Activated T-cell treated with anti-CD3 and anti-CD28 coated beads for 24 hours (primary cell): ENCODE measurements at regions not wholly inside any gene's neighbourhood (a gene's known extent, or its start where the extent isn't known, plus 50 kb on each side); places are given as distances from the start of the nearest gene placed in this dataset.

Experiments used
- DNase-seq: peaks from one replicate; pipeline ENCODE4 v3.0.0-alpha.2; 2020; ENCODE audit warnings: low read depth

DNA sequence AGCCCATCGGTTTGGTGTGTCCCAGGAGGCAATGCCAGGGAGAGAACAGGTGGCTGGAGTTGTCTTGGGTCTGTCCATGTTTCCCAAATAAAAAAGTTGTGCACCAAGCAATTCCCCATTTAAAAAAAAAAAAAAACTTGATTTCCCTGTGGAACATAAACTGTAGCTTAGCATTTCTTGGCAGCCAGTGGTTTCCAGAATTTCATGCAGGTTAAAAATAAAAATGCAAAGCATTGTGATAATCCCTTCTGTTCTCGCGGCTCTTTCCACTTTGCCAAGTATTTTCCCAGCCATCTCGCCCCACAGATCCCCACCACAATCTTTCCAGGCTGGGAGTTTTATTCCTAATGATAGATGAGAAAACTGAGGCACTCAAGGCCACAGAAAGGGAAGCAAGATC lies 51.4 kb upstream of the MSX1 start:
- DNase-seq, result no peak

DNA sequence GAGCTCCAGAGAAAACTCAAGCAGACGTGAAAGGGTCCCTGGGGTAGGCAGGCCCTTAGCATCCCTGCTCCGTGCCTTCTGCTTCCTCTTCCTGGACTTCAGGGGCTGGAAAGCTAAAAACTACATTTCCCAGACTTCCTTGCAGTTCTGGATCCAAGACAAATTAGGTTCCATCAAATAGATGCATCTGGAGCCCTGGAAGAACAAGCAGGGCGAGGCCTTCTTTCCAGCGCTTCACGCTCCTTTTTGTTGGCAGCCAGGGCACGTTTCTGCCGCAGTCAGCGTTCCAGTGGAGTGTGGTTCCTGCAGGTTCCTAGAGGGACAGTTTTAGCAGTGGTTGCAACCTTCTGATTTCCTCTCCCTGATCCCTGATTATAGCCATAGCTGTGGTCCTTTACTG lies 53.6 kb upstream of the MSX1 start:
- DNase-seq, result no peak

DNA sequence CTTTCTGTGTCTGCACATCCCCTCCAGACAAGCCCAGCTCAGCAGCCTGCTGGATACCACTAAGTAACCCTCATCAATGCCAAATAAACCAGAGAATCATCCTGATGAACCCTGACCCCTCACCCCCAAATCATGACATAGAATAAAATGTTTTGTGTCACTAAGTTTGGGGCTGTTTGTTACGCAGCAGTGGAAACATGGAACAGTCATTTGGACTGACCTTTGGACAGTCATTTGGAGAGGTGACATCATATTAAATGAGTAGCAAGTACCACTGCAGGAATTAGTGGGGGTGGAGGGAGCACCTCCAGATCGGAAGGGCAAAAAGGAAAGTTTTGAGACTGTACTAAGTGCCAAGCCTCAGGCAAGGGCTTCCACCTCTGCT lies 55.6 kb upstream of the MSX1 start:
- DNase-seq, result no peak

DNA sequence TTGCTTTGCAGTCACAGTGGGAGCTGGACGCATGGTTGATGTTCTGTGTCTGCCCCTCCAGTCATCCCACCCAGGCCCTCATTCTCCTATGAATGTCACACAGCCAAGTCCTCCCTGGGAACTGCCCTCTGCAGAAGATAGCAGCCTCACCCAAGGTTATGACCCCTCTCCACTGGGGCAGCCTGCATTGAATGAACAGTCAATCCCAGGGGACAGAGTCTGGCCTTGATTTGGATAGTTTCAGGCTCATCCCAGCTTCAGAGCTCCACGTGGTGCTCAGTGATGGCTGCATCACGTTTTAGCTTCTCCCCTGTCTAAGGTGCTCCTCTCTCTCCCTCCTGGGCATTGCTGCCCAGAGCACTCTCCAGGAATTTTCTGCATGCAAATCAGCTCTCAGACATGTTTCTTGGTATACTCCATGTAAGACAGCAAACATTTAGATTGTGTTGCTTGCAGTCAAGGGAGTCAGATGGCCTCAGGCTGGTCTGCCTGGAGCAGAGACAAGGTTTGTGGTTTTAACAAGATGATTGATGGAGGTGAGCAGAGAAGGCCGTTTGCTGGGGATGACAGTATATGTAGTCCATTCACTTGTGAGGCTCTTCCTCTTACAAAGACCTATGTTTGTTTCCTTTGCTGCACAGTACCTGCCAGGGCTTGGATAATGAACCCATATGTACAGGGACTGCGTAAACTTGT lies 56.1 kb upstream of the MSX1 start:
- no peak for DNase-seq

DNA sequence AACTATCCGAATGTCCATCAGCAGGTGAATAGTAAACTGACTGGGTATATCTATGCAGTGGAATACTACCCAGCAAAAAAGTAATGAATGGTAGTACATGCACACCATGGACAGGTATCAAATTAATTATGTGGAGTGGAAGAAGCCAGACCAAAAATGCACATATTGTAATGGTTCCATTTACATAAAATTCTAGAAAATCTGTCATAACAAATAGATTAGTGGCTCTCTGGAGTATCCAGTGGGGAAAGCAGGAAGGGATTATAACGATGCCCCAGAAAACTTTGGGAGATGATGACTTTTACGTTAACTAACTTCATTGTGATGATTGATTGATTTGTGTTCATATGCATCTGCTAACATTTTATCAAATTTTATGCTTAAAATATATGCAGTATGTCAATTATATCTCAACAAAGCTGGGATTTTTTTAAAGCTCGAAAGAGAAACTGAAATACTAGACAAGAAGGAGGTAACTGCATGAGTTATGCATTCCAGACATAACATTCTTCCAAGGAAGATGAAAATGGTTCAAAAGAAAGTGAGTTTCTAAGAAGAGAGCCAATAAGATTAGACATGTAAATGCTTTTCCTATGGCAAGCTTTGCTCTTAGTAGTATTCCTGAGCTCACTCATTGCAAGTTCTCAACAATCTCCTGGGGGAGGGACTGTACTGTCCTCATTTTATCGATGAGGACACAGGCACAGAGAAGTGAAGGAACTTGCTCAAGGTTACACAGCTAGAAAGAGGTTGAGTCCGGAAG lies 58.6 kb upstream of the MSX1 start:
- no peak for DNase-seq

DNA sequence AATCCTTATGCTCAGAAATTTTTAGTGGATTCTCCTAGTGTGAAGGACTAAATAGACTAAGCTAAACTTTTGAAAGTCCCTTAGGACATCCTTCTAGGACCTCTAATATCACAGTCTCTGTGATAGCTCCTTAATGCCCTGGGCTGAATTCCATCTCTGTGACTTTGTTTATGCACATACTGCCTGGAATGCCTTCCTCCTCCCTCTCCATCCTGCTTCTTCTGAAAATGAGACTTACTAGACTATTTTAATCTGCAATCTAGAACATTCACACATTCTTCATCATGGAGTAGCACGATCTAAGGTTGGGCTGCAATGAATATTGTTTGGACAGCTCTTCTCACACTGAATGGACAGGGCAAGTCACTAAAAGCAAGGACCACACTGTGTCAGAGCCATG lies 65.0 kb upstream of the MSX1 start:
- no peak for DNase-seq

DNA sequence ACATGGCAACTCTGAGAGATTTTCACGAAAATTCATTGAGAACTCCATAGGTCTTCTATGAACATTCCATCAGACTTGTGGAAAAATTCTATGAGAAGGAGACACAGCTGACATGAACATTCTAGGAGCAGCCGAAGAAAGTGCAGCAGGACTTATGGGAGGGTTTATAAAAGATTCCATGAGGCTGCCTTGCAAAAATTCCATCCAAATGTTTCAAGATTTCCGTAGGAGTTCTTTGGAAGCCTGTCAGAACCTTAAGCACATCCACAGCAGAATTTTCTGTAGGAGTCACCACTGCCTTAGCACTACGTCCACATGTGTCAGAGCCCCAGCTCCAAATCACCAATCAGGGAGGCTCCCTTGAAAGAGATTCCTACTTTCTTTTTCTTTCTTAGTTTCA lies 67.0 kb upstream of the MSX1 start:
- no peak for DNase-seq

DNA sequence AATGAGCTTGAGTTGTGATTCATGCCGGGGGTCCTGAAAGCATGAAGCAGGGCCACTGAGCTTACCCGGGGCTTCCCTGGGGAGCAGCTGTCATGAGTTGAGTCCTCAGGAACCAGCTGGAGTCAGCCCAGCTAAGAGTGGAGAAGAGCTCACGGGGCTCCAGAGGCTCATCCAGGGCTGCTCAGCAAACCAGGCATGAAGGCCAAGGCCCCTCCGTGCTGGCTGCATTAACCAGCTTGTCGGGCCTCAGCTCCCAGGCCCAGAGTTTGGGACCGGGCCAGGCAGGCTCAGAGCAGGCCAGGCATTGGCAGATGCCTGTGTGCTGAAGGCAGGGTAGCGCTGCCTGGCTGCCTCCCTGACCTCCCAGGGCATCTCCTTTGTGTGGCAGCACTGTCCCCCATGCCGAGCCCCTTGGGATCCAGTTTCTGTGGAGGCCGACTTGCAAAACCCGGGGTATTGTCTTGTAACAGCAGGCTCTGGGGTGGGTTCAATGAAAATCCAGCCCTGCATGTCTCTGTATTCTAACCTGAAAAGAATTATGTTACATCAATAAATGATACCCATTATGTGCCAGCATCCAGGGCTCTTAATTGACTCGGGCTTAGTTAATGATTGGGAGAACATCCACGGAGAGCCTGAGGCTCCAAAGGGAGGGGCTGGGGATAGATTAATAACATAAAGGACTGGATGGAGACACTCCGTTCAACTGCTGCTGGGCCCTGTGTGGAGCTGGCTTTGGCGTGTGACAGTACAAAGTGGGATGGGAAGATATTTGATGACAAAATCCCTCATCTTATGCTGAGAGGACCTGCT lies 68.0 kb upstream of the MSX1 start:
- no peak for DNase-seq

DNA sequence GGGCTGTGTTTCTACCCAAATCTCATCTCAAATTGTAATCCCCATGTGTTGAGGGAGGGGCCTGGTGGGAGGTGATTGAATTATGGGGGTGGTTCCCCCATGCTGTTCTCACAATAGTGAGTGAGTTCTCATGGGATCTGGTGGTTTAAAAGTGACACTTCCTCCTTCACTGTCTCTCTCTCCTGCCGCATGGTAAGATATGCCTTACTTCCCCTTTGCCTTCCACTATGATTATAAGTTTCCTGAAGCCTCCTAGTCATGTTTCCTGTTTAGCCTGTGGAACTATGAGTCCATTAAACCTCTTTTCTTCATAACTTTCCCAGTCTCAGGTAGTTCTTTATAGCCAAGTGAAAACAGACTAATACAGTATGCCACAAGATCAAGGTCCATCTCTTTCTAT lies 70.0 kb upstream of the MSX1 start:
- no peak for DNase-seq

DNA sequence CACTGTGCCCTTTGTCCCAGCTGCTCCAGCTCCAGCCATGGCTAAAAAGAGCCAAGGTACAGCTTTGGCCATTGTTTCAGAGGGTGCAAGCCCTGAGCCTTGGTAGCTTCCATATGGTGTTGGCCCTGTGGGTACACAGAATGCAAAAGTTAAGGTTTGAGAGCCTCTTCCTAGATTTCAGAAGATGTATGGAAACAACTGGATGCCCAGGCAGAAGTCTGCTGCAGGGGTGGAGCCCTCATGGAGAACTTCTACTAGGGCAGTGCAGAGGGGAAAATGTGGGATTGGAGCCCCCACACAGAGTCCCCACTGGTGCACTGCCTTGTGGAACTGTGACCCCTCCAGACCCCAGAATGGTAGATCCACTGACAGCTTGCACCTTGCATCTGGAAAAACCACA lies 70.9 kb upstream of the MSX1 start:
- DNase-seq, result no peak

DNA sequence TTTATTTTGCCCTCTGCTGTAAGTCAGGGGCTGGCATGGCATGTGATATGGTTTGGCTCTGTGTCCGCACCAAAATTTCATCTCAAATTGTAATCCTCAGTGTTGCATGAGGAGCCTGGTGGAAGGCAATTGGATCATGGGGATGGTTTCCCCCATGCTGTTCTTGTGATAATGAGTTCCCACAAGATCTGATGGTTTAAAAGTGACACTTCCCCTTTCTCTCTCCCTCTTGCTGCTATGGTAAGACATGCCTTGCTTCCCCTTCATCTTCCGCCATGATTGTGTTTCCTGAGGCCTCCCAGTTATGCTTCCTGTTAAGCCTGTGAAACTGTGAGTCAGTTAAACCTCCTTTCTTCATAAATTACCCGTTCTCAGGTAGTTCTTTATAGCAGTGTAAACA lies 72.0 kb upstream of the MSX1 start:
- DNase-seq, result no peak

DNA sequence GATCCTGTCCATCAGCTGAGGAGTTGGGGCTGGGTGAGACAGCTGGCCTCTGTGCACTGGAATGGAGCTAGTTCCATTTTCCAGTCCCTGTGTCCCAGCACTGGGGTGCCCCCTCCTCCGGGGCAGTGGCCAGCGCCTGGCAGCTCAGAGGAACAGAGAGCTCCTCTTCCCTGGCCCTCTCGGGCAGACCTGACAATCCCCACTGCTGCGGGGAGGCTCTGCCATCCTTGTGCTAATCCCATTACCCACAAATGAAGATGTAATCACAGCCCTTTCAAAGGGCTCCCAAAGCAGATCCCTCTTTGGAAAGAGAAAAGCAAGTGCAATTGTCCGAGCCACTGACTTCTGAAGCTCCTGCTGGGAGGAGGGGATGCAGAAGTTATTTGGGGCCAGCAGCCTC lies 75.1 kb upstream of the MSX1 start:
- no peak for DNase-seq

DNA sequence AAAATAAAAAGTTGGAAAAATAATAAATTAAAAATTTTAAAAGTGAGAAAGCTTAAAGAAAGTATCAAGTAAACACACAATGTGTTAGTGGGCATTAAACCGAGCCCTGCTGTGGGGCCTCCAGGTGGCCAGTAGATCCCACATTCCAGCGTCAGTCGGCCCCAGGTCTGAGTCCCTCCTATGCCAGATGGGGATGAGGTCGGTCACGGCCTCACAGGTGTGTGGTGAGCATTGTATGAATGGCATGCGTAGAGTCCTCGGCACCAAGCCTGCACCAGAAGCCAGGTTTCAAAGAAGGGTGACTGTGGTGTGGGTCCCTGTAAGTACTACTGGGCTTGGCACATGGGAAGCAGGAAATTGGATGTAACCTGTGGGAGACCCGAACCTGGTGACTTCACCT lies 75.6 kb upstream of the MSX1 start:
- no peak for DNase-seq

DNA sequence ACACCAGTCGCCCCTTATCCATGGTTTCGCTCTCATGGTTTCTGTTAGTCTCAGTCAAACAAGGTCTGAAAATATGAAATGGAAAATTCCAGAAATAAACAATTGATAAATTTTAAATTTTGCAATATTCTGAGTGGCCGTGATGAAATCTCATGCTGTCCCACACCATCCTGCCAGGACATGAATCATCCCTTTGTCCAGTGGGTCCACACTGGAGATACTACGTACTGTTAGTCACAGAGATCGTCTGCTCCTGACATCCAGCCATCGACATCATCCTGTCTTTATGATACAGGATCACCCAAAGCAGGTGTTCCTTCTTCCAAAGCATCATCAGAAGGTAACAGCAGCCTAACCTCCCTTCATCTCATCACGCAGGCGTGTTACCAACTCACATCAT lies 76.5 kb upstream of the MSX1 start:
- DNase-seq, result no peak

DNA sequence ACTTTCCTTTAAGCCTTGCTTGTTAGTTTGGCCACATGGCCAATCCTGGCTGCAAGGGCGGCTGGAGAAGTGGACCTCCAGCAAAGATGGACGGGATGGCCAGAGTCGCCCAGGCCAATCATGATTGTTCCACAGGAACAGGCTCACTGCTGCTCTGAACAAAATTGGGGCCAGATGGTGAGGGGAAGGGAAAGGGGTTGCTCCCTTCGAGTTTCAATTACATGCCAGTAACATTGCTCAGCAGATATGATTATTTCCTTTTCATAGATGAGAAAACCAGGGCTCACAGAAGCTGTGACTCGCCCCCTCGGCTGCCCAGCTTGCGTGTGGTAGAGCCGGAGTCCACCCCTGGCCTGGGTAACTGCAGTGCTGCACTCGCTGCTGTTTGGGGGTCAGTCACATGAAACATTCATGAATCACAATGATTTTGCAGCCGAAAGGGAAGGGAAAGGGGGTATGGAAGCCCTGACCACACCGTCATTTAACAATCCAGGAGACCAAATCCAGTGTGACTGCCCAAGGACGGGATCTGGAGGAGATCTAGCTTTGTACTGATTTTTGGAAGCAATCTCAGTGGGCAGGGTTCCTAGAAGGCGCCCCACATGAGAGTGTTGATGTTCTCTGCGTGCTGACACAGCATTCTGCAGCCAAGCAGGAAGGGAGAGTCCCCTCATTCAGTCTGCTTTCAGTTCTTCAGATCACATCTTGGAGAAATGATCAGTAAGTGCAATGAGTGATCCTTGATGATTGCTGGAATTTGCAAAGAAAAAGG lies 77.3 kb upstream of the MSX1 start:
- no peak for DNase-seq

DNA sequence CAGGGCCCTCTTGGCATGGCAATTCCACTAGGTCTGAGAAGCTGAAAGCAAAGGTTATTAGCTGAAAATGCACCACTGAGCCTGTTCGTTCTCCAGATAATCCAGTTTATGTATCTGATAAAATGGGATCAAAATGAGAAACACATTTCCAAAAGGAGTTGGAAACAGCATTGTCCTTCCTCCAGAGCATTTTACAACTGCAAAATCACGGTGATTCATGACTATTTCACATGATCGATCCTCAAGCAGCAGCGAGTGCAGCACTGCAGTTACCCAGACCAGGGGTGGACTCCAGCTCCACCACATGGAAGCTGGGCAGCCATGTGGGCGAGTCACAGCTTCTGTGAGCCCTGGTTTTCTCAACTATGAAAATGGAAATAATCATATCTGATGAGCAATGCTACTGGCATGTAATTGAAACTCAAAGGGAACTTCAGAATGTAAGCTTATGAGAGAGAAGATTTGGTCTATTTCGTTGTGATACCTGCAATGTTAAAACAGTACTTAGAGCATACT lies 78.7 kb upstream of the MSX1 start:
- no peak for DNase-seq

DNA sequence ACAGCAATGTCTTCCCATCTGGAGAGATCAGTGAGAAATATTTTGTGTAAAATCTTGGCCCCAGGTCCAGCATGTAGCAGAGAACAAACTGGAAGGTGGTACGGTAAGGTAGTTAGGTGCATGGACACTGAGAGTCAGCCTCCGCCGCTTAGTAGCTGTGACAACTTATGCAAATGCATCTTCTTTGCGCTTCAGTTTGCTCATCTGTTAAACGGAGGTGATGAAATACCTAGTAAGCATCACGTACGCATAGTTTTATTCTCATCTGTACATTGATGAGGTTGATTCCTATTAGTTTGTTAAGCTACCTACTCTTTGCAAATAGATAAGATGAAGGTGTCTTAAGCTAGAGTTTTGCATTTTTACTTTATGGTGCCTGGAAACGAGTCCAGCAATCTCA lies 80.0 kb upstream of the MSX1 start:
- no peak for DNase-seq

DNA sequence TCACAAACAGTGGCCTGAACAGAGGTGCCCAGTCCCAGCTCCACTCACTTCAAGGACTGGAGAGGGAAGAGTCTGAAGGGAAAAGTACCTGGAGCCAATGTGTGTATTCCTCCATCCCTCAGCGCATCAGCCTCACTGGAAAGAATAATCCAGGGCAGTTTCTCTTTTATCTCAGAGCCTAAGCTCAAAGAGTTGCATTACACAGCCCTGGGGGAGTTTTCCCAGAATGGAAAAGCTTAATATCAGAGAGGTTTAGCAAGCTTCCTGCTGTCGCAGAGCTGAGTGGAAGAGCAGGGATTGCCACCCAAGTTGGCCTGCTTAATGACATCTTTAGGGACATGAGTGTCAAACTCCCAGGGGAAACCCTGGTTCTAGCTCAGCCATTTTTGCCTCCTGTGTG lies 80.4 kb upstream of the MSX1 start:
- no peak for DNase-seq

DNA sequence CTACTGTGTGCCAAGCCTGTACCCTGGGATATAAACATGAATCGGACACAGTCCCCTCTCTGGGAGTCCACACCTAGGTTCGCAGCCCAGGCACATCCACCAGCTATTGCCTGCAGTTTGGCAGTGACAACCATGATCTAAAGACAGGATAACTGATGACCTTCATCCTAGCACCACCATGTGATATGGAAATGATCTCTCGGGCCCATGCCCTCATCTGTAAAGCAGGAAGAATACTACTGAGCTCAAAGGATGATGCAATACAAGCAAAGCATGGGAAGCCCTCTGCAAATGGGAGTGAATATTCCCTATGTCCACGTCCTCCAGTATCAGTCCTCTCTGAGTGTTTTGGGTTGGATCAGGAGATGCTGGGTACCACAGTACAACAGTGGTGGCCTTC lies 80.9 kb upstream of the MSX1 start:
- DNase-seq, result no peak

DNA sequence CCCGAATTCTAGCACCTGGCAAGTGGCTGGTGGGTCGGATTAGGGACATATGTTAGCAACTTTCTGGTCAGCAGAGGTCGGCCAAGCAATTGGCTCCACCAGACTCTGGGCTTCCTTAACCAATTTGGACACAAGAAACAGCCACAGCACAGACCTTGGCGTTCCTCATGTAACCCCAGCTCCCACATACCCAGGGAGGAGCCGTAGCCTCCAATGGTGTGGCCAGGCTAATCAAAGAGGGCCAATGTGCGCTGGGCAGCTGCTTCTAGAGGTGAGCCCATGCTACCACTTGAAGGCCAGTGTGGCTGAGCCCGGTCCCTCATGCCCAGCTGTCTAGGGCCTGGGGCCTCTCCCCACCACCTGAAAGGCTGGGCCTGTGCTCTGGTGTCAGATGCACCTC lies 82.5 kb upstream of the MSX1 start:
- DNase-seq, result no peak

DNA sequence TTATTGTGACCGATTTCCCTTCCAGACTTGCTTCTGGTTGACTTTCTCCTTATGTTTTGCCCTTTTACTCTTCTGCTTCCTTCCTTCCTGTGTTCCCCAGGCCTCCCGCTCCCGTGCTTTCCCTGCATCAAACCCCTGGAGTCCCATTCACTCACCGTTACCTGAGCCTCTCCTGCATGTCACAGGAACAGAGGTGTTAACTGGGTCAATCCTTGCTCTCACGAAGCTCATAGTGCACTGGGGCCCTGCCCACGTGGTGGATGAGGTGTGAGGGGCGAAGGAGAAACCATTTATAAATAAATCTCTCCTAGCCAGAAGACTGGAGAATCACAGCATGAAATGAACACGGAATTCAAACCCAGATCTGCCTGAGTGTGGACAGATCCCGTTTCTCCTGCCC lies 83.1 kb upstream of the MSX1 start:
- no peak for DNase-seq

DNA sequence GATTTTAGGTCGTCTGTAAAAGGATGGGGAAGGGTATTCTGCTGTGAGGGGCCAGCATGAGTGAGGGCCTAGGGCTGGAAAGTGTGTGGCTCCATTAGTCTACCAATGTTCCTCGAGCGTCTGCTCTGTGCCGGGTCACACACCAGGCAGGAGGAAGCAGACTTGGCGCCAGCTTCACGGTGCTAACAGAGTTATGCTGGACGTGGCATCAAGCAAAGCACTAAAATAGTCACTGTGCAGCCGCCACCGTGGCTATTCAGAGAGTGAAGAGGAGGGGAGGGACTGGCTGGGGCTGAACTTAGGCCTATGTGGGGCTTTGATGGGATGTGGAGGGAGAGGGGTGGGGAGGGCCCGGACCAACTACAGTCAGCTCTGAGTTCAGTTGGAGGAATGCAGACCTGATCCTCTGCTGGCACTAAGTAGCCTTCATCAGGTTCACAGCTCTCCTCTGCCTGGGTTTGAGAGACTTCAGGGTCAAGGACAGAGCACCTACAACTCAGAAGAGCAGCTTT lies 83.9 kb upstream of the MSX1 start:
- DNase-seq, result no peak
